WTC11 (cell line): ENCODE measurements at regions not wholly inside any gene's neighbourhood (a gene's known extent, or its start where the extent isn't known, plus 50 kb on each side); places are given as distances from the start of the nearest gene placed in this dataset.

Experiments
- ATAC-seq: fragments of 200-7000 bp; cut with Tn5 transposase; 2 replicates; pipeline ENCODE4 v1.10.0; 2021; ENCODE audit warnings: mild to moderate bottlenecking, moderate library complexity
- CTCF ChIA-PET: fragments of 300-600 bp; sonication (Branson Sonifier 250); formaldehyde crosslinking; loops from one replicate; lab custom pipeline; 2021; ENCODE audit warnings: antibody characterized with exemption; lab: Charles Lee
- POLR2A ChIA-PET: fragments of 350-600 bp; sonication (Branson Sonifier 250); formaldehyde crosslinking; loops from one replicate; lab custom pipeline; 2021; ENCODE audit warnings: antibody characterized with exemption; lab: Charles Lee
- DNase-seq: peaks from one replicate; pipeline ENCODE4 v3.0.0; 2021; ENCODE audit warnings: low spot score
- H3K27ac Mint-ChIP-seq: 2 replicates; pipeline ENCODE4 v1.8.0; 2021; ENCODE audit warnings: mixed read lengths
- H3K27me3 Mint-ChIP-seq: 2 replicates; pipeline ENCODE4 v1.8.0; 2021; ENCODE audit warnings: low read depth, mild to moderate bottlenecking, moderate library complexity, mixed read lengths
- H3K36me3 Mint-ChIP-seq: 2 replicates; pipeline ENCODE4 v1.8.0; 2021; ENCODE audit warnings: mixed read lengths
- H3K4me1 Mint-ChIP-seq: 2 replicates; pipeline ENCODE4 v1.8.0; 2022; ENCODE audit warnings: mixed read lengths
- H3K4me3 Mint-ChIP-seq: 2 replicates; pipeline ENCODE4 v1.8.0; 2021; ENCODE audit warnings: mild to moderate bottlenecking, moderate library complexity, mixed read lengths
- H3K9me3 Mint-ChIP-seq: 2 replicates; pipeline ENCODE4 v1.8.0; 2021; ENCODE audit warnings: mixed read lengths
- CBFB ChIP-seq: sonication (generic); formaldehyde crosslinking; IDR thresholded peaks from 2 replicates; pipeline ENCODE4 v1.8.1; 2022; ENCODE audit warnings: mild to moderate bottlenecking, low read depth, missing genetic modification reagents
- CREB1 ChIP-seq: sonication (generic); formaldehyde crosslinking; IDR thresholded peaks from 2 replicates; pipeline ENCODE4 v1.8.0; 2023; ENCODE audit warnings: mild to moderate bottlenecking, missing genetic modification reagents
- CREM ChIP-seq: sonication (generic); formaldehyde crosslinking; IDR thresholded peaks from 2 replicates; pipeline ENCODE4 v1.8.1; 2022; ENCODE audit warnings: mild to moderate bottlenecking, missing genetic modification reagents, moderate library complexity
- ESRRA ChIP-seq: sonication (generic); formaldehyde crosslinking; IDR thresholded peaks from 2 replicates; pipeline ENCODE4 v1.8.1; 2022; ENCODE audit warnings: mild to moderate bottlenecking, missing genetic modification reagents, borderline replicate concordance
- FOXJ3 ChIP-seq: sonication (generic); formaldehyde crosslinking; IDR thresholded peaks from 2 replicates; pipeline ENCODE4 v1.9.0; 2021; ENCODE audit warnings: missing genetic modification reagents, mild to moderate bottlenecking, borderline replicate concordance
- GRHL2 ChIP-seq: fragments of 250-450 bp; sonication (Bioruptor Pico); IDR thresholded peaks from 2 replicates; pipeline ENCODE4 v1.8.0; 2022; ENCODE audit warnings: mild to moderate bottlenecking, moderate library complexity; ENCODE audit not compliant: insufficient replicate concordance, severe bottlenecking
- IRF2 ChIP-seq: sonication (generic); formaldehyde crosslinking; IDR thresholded peaks from 2 replicates; pipeline ENCODE4 v1.8.0; 2022; ENCODE audit warnings: low read depth, missing genetic modification reagents, borderline replicate concordance
- KAT7 ChIP-seq: sonication (generic); formaldehyde crosslinking; IDR thresholded peaks from 2 replicates; pipeline ENCODE4 v1.8.1; 2023; ENCODE audit warnings: missing genetic modification reagents, mild to moderate bottlenecking, borderline replicate concordance
- NFATC4 ChIP-seq: fragments of 250-450 bp; sonication (Bioruptor Pico); IDR thresholded peaks from 2 replicates; pipeline ENCODE4 v1.9.0; 2021; ENCODE audit warnings: mild to moderate bottlenecking
- NFE2L1 ChIP-seq: sonication (generic); formaldehyde crosslinking; IDR thresholded peaks from 2 replicates; pipeline ENCODE4 v1.8.1; 2023; ENCODE audit warnings: missing genetic modification reagents
- NFYB ChIP-seq: sonication (generic); formaldehyde crosslinking; conservative IDR thresholded peaks from 2 replicates; pipeline ENCODE4 v1.8.0; 2022; ENCODE audit warnings: low read depth, missing genetic modification reagents
- NR2C2 ChIP-seq: sonication (generic); formaldehyde crosslinking; IDR thresholded peaks from 2 replicates; pipeline ENCODE4 v1.8.0; 2022; ENCODE audit warnings: mild to moderate bottlenecking, missing genetic modification reagents
- PRRX2 ChIP-seq: fragments of 250-450 bp; sonication (Bioruptor Pico); IDR thresholded peaks from 2 replicates; pipeline ENCODE4 v1.8.0; 2021; ENCODE audit warnings: mild to moderate bottlenecking
- RELA ChIP-seq: sonication (generic); formaldehyde crosslinking; IDR thresholded peaks from 2 replicates; pipeline ENCODE4 v1.8.1; 2022; ENCODE audit warnings: missing genetic modification reagents, mild to moderate bottlenecking, borderline replicate concordance
- TCF7 ChIP-seq: sonication (generic); formaldehyde crosslinking; IDR thresholded peaks from 2 replicates; pipeline ENCODE4 v1.8.0; 2022; ENCODE audit warnings: mild to moderate bottlenecking, low read depth, missing genetic modification reagents, moderate library complexity
- TEAD1 ChIP-seq: sonication (generic); formaldehyde crosslinking; IDR thresholded peaks from 2 replicates; pipeline ENCODE4 v1.8.0; 2022; ENCODE audit warnings: mild to moderate bottlenecking, missing genetic modification reagents
- ZNF232 ChIP-seq: sonication (generic); formaldehyde crosslinking; IDR thresholded peaks from 2 replicates; pipeline ENCODE4 v1.8.0; 2022; ENCODE audit warnings: mild to moderate bottlenecking, missing genetic modification reagents
- ZNF396 ChIP-seq: fragments of 250-450 bp; sonication (Bioruptor Pico); IDR thresholded peaks from 2 replicates; pipeline ENCODE4 v1.8.0; 2021; ENCODE audit warnings: mild to moderate bottlenecking, moderate library complexity, borderline replicate concordance
- TF ChIP-seq, protein P1 (sequence below): fragments of 250-450 bp; sonication (Bioruptor Pico); IDR thresholded peaks from 2 replicates; pipeline ENCODE4 v1.9.0; 2021; ENCODE audit warnings: mild to moderate bottlenecking
- TF ChIP-seq, protein P2 (sequence below): sonication (generic); formaldehyde crosslinking; IDR thresholded peaks from 2 replicates; pipeline ENCODE4 v1.8.1; 2022; ENCODE audit warnings: missing genetic modification reagents, borderline replicate concordance
- TF ChIP-seq, protein P3 (sequence below): fragments of 250-450 bp; sonication (Bioruptor Pico); conservative IDR thresholded peaks from 2 replicates; pipeline ENCODE4 v1.9.0; 2021; ENCODE audit warnings: mild to moderate bottlenecking
- TF ChIP-seq, protein P4 (sequence below): fragments of 200-600 bp; IDR thresholded peaks from 2 replicates; pipeline ENCODE4 v1.8.0; 2022; ENCODE audit warnings: antibody characterized with exemption
- TF ChIP-seq, protein P5 (sequence below): fragments of 250-450 bp; sonication (Bioruptor Pico); IDR thresholded peaks from 2 replicates; pipeline ENCODE4 v1.9.0; 2021; ENCODE audit warnings: mild to moderate bottlenecking, borderline replicate concordance

DNA sequence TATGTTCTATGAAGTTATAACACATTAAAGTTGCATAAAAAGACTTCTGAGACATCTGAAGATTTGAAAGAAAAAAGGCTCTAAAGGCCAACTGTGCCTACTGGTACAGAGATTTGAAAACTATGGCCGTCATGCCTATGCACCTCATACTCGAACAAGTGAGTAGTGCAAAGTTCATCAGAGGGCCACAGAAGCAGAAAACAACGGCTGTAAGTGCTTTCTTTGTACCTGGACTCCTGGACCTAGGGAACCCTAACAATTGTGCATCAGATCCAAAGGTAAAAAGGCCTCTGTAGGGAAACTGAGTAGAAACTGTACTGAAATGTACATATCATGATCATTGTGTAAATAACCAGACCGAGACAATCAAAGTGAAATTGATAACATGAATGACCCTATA is 230.4 kb upstream of the CHST9 start:
- no peak for TF ChIP-seq IRF2 (CRISPR knock-in tag)
- TF ChIP-seq, protein P1, sequence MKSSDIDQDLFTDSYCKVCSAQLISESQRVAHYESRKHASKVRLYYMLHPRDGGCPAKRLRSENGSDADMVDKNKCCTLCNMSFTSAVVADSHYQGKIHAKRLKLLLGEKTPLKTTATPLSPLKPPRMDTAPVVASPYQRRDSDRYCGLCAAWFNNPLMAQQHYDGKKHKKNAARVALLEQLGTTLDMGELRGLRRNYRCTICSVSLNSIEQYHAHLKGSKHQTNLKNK = no peak
- TF ChIP-seq, protein P2, sequence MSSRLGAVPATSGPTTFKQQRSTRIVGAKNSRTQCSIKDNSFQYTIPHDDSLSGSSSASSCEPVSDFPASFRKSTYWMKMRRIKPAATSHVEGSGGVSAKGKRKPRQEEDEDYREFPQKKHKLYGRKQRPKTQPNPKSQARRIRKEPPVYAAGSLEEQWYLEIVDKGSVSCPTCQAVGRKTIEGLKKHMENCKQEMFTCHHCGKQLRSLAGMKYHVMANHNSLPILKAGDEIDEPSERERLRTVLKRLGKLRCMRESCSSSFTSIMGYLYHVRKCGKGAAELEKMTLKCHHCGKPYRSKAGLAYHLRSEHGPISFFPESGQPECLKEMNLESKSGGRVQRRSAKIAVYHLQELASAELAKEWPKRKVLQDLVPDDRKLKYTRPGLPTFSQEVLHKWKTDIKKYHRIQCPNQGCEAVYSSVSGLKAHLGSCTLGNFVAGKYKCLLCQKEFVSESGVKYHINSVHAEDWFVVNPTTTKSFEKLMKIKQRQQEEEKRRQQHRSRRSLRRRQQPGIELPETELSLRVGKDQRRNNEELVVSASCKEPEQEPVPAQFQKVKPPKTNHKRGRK = no peak
- TF ChIP-seq CBFB (CRISPR knock-in tag) = no peak
- TF ChIP-seq, protein P3, sequence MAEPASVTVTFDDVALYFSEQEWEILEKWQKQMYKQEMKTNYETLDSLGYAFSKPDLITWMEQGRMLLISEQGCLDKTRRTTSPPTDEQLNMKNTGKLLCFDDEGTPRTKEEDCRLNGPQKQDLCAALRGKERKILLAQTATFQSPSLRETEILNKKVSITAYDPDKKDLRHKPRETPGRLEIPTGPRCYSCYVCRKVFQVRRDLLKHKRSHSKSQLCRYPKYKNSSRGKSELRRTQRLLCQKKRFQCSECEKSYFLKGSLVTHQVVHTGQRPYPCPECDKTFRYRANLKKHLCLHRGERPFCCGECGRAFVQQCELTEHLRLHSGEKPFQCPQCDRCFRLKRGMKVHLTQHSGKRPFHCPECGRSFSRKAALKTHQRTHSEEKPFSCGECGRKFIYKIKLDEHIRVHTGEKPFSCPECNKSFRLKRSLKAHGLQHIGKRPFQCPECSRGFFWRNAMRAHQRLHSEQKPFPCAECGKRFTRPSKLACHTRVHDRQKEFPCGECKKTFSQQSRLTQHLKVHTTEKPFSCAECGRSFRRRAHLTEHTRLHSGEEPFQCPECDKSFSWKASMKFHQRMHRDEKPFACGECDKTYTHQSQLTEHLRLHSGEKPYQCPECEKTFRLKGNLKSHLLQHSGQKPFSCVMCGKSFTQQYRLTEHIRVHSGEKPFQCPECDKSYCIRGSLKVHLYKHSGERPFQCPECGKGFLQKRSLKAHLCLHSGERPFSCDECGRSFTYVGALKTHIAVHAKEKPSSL (CRISPR knock-in tag) = no peak
- TF ChIP-seq PRRX2 (CRISPR knock-in tag) = no peak
- no peak for TF ChIP-seq RELA (CRISPR knock-in tag)
- TF ChIP-seq ZNF232 = no peak
- TF ChIP-seq NFYB (CRISPR knock-in tag) = no peak
- no peak for TF ChIP-seq NR2C2 (CRISPR knock-in tag)
- TF ChIP-seq ESRRA = no peak
- TF ChIP-seq TCF7 (CRISPR knock-in tag) = no peak
- CTCF ChIA-PET = no interaction called here
- H3K4me1 Mint-ChIP-seq = peaks cover 23% of the 10 kb centered on the region
- ATAC-seq (no peak), DNase-seq (no peak)
- no peaks in the 10 kb centered on the region for H3K36me3 Mint-ChIP-seq
- H3K9me3 Mint-ChIP-seq = peaks cover 4% of the 10 kb centered on the region; the same call in 1 of the 2 replicates
- POLR2A ChIA-PET = no interaction called here
- H3K27ac Mint-ChIP-seq = no peak overlapping the region
- no peaks in the 10 kb centered on the region; the same call in 1 of the 2 replicates for H3K27me3 Mint-ChIP-seq
- no peak overlapping the region for H3K4me3 Mint-ChIP-seq

DNA sequence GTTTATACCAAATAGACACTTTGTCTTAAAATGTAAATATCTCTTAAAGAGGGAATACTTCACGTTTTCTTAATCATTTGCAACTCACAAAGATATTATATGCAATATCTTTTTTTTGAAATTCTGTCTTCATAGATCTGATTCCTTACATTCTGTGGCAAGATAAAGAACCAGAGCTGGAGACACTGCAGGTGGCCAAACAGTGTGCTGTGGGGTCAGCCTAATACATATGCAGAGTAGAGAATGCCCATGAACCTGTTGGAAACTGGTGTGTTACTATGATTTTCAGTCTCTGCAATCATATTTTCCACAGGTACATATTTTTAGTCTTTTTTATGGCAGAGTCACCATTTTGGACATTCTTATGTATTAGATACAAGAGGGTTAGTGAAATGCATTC is 229.6 kb upstream of the CHST9 start:
- H3K36me3 Mint-ChIP-seq = no peaks in the 10 kb centered on the region
- H3K27ac Mint-ChIP-seq = no peak overlapping the region
- POLR2A ChIA-PET = interaction anchor here (1.1 kb wide), 1 partner anchor 10 kb away, joined by 4 read pairs; no protein-coding TSS in a partner anchor
- no peak overlapping the region for H3K4me3 Mint-ChIP-seq
- peaks cover 4% of the 10 kb centered on the region; the same call in 1 of the 2 replicates for H3K9me3 Mint-ChIP-seq
- H3K4me1 Mint-ChIP-seq = peaks cover 23% of the 10 kb centered on the region
- CTCF ChIA-PET = interaction anchor here (1.6 kb wide), 1 partner anchor 13 kb away, joined by 4 read pairs; no protein-coding TSS in a partner anchor
- peak; percentile 64; the same call in 1 of the 2 replicates for ATAC-seq
- TF ChIP-seq, protein P4, sequence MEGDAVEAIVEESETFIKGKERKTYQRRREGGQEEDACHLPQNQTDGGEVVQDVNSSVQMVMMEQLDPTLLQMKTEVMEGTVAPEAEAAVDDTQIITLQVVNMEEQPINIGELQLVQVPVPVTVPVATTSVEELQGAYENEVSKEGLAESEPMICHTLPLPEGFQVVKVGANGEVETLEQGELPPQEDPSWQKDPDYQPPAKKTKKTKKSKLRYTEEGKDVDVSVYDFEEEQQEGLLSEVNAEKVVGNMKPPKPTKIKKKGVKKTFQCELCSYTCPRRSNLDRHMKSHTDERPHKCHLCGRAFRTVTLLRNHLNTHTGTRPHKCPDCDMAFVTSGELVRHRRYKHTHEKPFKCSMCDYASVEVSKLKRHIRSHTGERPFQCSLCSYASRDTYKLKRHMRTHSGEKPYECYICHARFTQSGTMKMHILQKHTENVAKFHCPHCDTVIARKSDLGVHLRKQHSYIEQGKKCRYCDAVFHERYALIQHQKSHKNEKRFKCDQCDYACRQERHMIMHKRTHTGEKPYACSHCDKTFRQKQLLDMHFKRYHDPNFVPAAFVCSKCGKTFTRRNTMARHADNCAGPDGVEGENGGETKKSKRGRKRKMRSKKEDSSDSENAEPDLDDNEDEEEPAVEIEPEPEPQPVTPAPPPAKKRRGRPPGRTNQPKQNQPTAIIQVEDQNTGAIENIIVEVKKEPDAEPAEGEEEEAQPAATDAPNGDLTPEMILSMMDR = no peak
- TF ChIP-seq FOXJ3 (CRISPR knock-in tag) (no peak), GRHL2 (CRISPR knock-in tag) (no peak), ZNF396 (CRISPR knock-in tag) (no peak), KAT7 (CRISPR knock-in tag) (no peak), CREM (no peak), NFATC4 (CRISPR knock-in tag) (no peak), TEAD1 (CRISPR knock-in tag) (no peak), CREB1 (CRISPR knock-in tag) (no peak), CBFB (CRISPR knock-in tag) (no peak), ZNF232 (no peak), NFE2L1 (CRISPR knock-in tag) (no peak)
- TF ChIP-seq, protein P5, sequence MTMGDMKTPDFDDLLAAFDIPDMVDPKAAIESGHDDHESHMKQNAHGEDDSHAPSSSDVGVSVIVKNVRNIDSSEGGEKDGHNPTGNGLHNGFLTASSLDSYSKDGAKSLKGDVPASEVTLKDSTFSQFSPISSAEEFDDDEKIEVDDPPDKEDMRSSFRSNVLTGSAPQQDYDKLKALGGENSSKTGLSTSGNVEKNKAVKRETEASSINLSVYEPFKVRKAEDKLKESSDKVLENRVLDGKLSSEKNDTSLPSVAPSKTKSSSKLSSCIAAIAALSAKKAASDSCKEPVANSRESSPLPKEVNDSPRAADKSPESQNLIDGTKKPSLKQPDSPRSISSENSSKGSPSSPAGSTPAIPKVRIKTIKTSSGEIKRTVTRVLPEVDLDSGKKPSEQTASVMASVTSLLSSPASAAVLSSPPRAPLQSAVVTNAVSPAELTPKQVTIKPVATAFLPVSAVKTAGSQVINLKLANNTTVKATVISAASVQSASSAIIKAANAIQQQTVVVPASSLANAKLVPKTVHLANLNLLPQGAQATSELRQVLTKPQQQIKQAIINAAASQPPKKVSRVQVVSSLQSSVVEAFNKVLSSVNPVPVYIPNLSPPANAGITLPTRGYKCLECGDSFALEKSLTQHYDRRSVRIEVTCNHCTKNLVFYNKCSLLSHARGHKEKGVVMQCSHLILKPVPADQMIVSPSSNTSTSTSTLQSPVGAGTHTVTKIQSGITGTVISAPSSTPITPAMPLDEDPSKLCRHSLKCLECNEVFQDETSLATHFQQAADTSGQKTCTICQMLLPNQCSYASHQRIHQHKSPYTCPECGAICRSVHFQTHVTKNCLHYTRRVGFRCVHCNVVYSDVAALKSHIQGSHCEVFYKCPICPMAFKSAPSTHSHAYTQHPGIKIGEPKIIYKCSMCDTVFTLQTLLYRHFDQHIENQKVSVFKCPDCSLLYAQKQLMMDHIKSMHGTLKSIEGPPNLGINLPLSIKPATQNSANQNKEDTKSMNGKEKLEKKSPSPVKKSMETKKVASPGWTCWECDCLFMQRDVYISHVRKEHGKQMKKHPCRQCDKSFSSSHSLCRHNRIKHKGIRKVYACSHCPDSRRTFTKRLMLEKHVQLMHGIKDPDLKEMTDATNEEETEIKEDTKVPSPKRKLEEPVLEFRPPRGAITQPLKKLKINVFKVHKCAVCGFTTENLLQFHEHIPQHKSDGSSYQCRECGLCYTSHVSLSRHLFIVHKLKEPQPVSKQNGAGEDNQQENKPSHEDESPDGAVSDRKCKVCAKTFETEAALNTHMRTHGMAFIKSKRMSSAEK (CRISPR knock-in tag) = no peak
- TF ChIP-seq, all 79 proteins: peak for 0
- no peak for DNase-seq
- H3K27me3 Mint-ChIP-seq = no peaks in the 10 kb centered on the region; the same call in 1 of the 2 replicates
